ENCODE measurements at regions not wholly inside any gene's neighbourhood (a gene's known extent, or its start where the extent isn't known, plus 50 kb on each side); places are given as distances from the start of the nearest gene placed in this dataset.

GRCh38 chr6:88481519-88481918 lies 315.4 kb upstream of the CNR1 start:
- Histone ChIP-seq H2AFZ (no peak overlapping the region), H4K20me1 (ENCODE audit: insufficient read depth, poor library complexity, severe bottlenecking) (no peaks in the 10 kb centered on the region), H3K79me2 (no peaks in the 10 kb centered on the region), H3K4me1 (ENCODE audit: insufficient read depth) (no peaks in the 10 kb centered on the region), H3K27me3 (no peaks in the 10 kb centered on the region), H3K9me3 (ENCODE audit: low read depth) (no peaks in the 10 kb centered on the region), H3K4me3 (no peak overlapping the region), H3K9me2 (replicated peaks; ENCODE audit: insufficient read depth) (no peaks in the 10 kb centered on the region), H3K27ac (no peak overlapping the region), H3K4me2 (no peak overlapping the region), H3K36me3 (replicated peaks; ENCODE audit: insufficient read depth, low read depth) (no peaks in the 10 kb centered on the region)
- 78% methylated on average over 1 of the region's 1 CpG for WGBS (ENCODE audit: low lambda C conversion rate, missing lambda C conversion rate)
- TF ChIP-seq EZH2phosphoT487 (IDR thresholded peaks at IDR 0.05; ENCODE audit: low read depth, severe bottlenecking, unreplicated experiment) (no peak), EZH2 (IDR thresholded peaks at IDR 0.05; ENCODE audit: borderline replicate concordance) (no peak), CTCF (IDR thresholded peaks at IDR 0.05; ENCODE audit: poor library complexity) (no peak)
- no peak for DNase-seq (ENCODE audit: low spot score)

GRCh38 chr6:88480816-88481215 lies 314.7 kb upstream of the CNR1 start:
- no peak overlapping the region for H2AFZ ChIP-seq
- H3K27ac ChIP-seq, result no peak overlapping the region
- H3K9me2 ChIP-seq (replicated peaks; ENCODE audit: insufficient read depth), result no peaks in the 10 kb centered on the region
- no peak overlapping the region for H3K4me2 ChIP-seq
- no peaks in the 10 kb centered on the region for H3K9me3 ChIP-seq (ENCODE audit: low read depth)
- WGBS (ENCODE audit: low lambda C conversion rate, missing lambda C conversion rate), result 87% methylated on average over 5 of the region's 5 CpGs
- H3K79me2 ChIP-seq, result no peaks in the 10 kb centered on the region
- H3K36me3 ChIP-seq (replicated peaks; ENCODE audit: insufficient read depth, low read depth), result no peaks in the 10 kb centered on the region
- no peak for DNase-seq (ENCODE audit: low spot score)
- no peaks in the 10 kb centered on the region for H4K20me1 ChIP-seq (ENCODE audit: insufficient read depth, poor library complexity, severe bottlenecking)
- no peaks in the 10 kb centered on the region for H3K4me1 ChIP-seq (ENCODE audit: insufficient read depth)
- TF ChIP-seq CTCF (IDR thresholded peaks at IDR 0.05; ENCODE audit: poor library complexity) (no peak), EZH2phosphoT487 (IDR thresholded peaks at IDR 0.05; ENCODE audit: low read depth, severe bottlenecking, unreplicated experiment) (no peak), EZH2 (IDR thresholded peaks at IDR 0.05; ENCODE audit: borderline replicate concordance) (no peak)
- no peak overlapping the region for H3K4me3 ChIP-seq
- H3K27me3 ChIP-seq, result no peaks in the 10 kb centered on the region

GRCh38 chr6:88477413-88477812 lies 311.3 kb upstream of the CNR1 start:
- Histone ChIP-seq H3K27me3 (no peaks in the 10 kb centered on the region), H3K79me2 (no peaks in the 10 kb centered on the region), H3K9me3 (ENCODE audit: low read depth) (no peaks in the 10 kb centered on the region), H4K20me1 (ENCODE audit: insufficient read depth, poor library complexity, severe bottlenecking) (no peaks in the 10 kb centered on the region), H3K4me3 (no peak overlapping the region), H3K4me1 (ENCODE audit: insufficient read depth) (no peaks in the 10 kb centered on the region), H2AFZ (no peak overlapping the region), H3K9me2 (replicated peaks; ENCODE audit: insufficient read depth) (no peaks in the 10 kb centered on the region), H3K4me2 (no peak overlapping the region), H3K36me3 (replicated peaks; ENCODE audit: insufficient read depth, low read depth) (no peaks in the 10 kb centered on the region), H3K27ac (no peak overlapping the region)
- DNase-seq (ENCODE audit: low spot score), result no peak
- 72% methylated on average over 3 of the region's 3 CpGs for WGBS (ENCODE audit: low lambda C conversion rate, missing lambda C conversion rate)
- TF ChIP-seq EZH2 (IDR thresholded peaks at IDR 0.05; ENCODE audit: borderline replicate concordance) (no peak), CTCF (IDR thresholded peaks at IDR 0.05; ENCODE audit: poor library complexity) (no peak), EZH2phosphoT487 (IDR thresholded peaks at IDR 0.05; ENCODE audit: low read depth, severe bottlenecking, unreplicated experiment) (no peak)

GRCh38 chr6:88476388-88476787 lies 310.2 kb upstream of the CNR1 start:
- H3K27me3 ChIP-seq, result no peaks in the 10 kb centered on the region
- no peak overlapping the region for H3K4me3 ChIP-seq
- H3K27ac ChIP-seq, result no peak overlapping the region
- H3K79me2 ChIP-seq, result no peaks in the 10 kb centered on the region
- DNase-seq (ENCODE audit: low spot score), result no peak
- TF ChIP-seq EZH2phosphoT487 (IDR thresholded peaks at IDR 0.05; ENCODE audit: low read depth, severe bottlenecking, unreplicated experiment) (no peak), EZH2 (IDR thresholded peaks at IDR 0.05; ENCODE audit: borderline replicate concordance) (no peak), CTCF (IDR thresholded peaks at IDR 0.05; ENCODE audit: poor library complexity) (no peak)
- H3K4me1 ChIP-seq (ENCODE audit: insufficient read depth), result no peaks in the 10 kb centered on the region
- no peaks in the 10 kb centered on the region for H3K9me3 ChIP-seq (ENCODE audit: low read depth)
- H3K9me2 ChIP-seq (replicated peaks; ENCODE audit: insufficient read depth), result no peaks in the 10 kb centered on the region
- H3K36me3 ChIP-seq (replicated peaks; ENCODE audit: insufficient read depth, low read depth), result no peaks in the 10 kb centered on the region
- no peak overlapping the region for H3K4me2 ChIP-seq
- H2AFZ ChIP-seq, result no peak overlapping the region
- 84% methylated on average over 2 of the region's 2 CpGs for WGBS (ENCODE audit: low lambda C conversion rate, missing lambda C conversion rate)
- H4K20me1 ChIP-seq (ENCODE audit: insufficient read depth, poor library complexity, severe bottlenecking), result no peaks in the 10 kb centered on the region
